ENCODE measurements at regions not wholly inside any gene's neighbourhood (a gene's known extent, or its start where the extent isn't known, plus 50 kb on each side); places are given as distances from the start of the nearest gene placed in this dataset.

- no peak overlapping the region for H3K4me3 ChIP-seq (ENCODE audit: low read depth, low read length)
- no peak for TF ChIP-seq CTCF (IDR thresholded peaks at IDR 0.05; ENCODE audit: low read depth, low read length, missing control alignments)
- no peaks in the 10 kb centered on the region for H3K36me3 ChIP-seq (replicated peaks)
- H3K27ac ChIP-seq = peak overlapping the region; percentile 30
- in situ Hi-C loops (cut with HindIII; ENCODE audit: low pct_ligation_motif_present, low sequenced_read_pairs) = no loop called here
- H3K27me3 ChIP-seq (replicated peaks) = no peaks in the 10 kb centered on the region
- peak; percentile 78 for DNase-seq
Observed at GRCh38 chr4:20506827-20507226, 193.4 kb upstream of the PACRGL start.

GRCh38 chr4:20509315-20509714 is 190.9 kb upstream of the PACRGL start:
- H3K27ac ChIP-seq = no peak overlapping the region
- no peak for TF ChIP-seq CTCF (IDR thresholded peaks at IDR 0.05; ENCODE audit: low read depth, low read length, missing control alignments)
- no peaks in the 10 kb centered on the region for H3K27me3 ChIP-seq (replicated peaks)
- no peaks in the 10 kb centered on the region for H3K36me3 ChIP-seq (replicated peaks)
- in situ Hi-C loops (cut with HindIII; ENCODE audit: low pct_ligation_motif_present, low sequenced_read_pairs) = no loop called here
- no peak overlapping the region for H3K4me3 ChIP-seq (ENCODE audit: low read depth, low read length)
- DNase-seq = no peak

GRCh38 chr4:20512033-20512792 is 188.0 kb upstream of the PACRGL start:
- no peak for TF ChIP-seq CTCF (IDR thresholded peaks at IDR 0.05; ENCODE audit: low read depth, low read length, missing control alignments)
- no peak overlapping the region for H3K4me3 ChIP-seq (ENCODE audit: low read depth, low read length)
- in situ Hi-C loops (cut with HindIII; ENCODE audit: low pct_ligation_motif_present, low sequenced_read_pairs) = no loop called here

GRCh38 chr4:20512985-20513384 is 187.3 kb upstream of the PACRGL start:
- DNase-seq = no peak
- TF ChIP-seq CTCF (IDR thresholded peaks at IDR 0.05; ENCODE audit: low read depth, low read length, missing control alignments) = no peak
- no peak overlapping the region for H3K27ac ChIP-seq
- in situ Hi-C loops (cut with HindIII; ENCODE audit: low pct_ligation_motif_present, low sequenced_read_pairs) = no loop called here
- H3K27me3 ChIP-seq (replicated peaks) = no peaks in the 10 kb centered on the region
- H3K4me3 ChIP-seq (ENCODE audit: low read depth, low read length) = no peak overlapping the region
- H3K36me3 ChIP-seq (replicated peaks) = no peaks in the 10 kb centered on the region

More at GRCh38 chr4:20512033-20512792, 188.0 kb upstream of the PACRGL start:
- Histone ChIP-seq H3K36me3 (replicated peaks) (no peaks in the 10 kb centered on the region), H3K27me3 (replicated peaks) (no peaks in the 10 kb centered on the region), H3K27ac (no peak overlapping the region)
- DNase-seq = no peak

- in situ Hi-C loops (cut with HindIII; ENCODE audit: low pct_ligation_motif_present, low sequenced_read_pairs) = no loop called here
- TF ChIP-seq CTCF (IDR thresholded peaks at IDR 0.05; ENCODE audit: low read depth, low read length, missing control alignments) = no peak
- DNase-seq = peak; percentile 30
Observed at GRCh38 chr4:20520901-20521300, 179.4 kb upstream of the PACRGL start.

GRCh38 chr4:20528508-20528907 is 171.8 kb upstream of the PACRGL start:
- in situ Hi-C loops (cut with HindIII; ENCODE audit: low pct_ligation_motif_present, low sequenced_read_pairs) = no loop called here
- no peak for TF ChIP-seq CTCF (IDR thresholded peaks at IDR 0.05; ENCODE audit: low read depth, low read length, missing control alignments)
- H3K27me3 ChIP-seq (replicated peaks) = no peaks in the 10 kb centered on the region
- H3K4me3 ChIP-seq (ENCODE audit: low read depth, low read length) = no peak overlapping the region
- DNase-seq = no peak
- H3K36me3 ChIP-seq (replicated peaks) = no peaks in the 10 kb centered on the region
- no peak overlapping the region for H3K27ac ChIP-seq

More at GRCh38 chr4:20520901-20521300, 179.4 kb upstream of the PACRGL start:
- Histone ChIP-seq H3K36me3 (replicated peaks) (no peaks in the 10 kb centered on the region), H3K27ac (no peak overlapping the region), H3K27me3 (replicated peaks) (no peaks in the 10 kb centered on the region), H3K4me3 (ENCODE audit: low read depth, low read length) (no peak overlapping the region)

Measured in brain microvascular endothelial cell (primary cell).